ENCODE measurements at regions not wholly inside any gene's neighbourhood (a gene's known extent, or its start where the extent isn't known, plus 50 kb on each side); places are given as distances from the start of the nearest gene placed in this dataset.
"Not testable (repeated sequence)": the region's sequence is repeated elsewhere in the genome, so short reads cannot be mapped to it uniquely, and the experiment has no call there.

GRCh38 chr9:720239-720881, 121.1 kb upstream of the DMRT1 start:
- DNase-seq: no peak

GRCh38 chr9:722388-722980, 119.0 kb upstream of the DMRT1 start:
- no peak for DNase-seq

- DNase-seq: not testable (repeated sequence)
Measured at GRCh38 chr9:724461-724860, 117.0 kb upstream of the DMRT1 start.

- DNase-seq: no peak
Measured at GRCh38 chr9:726005-726404, 115.5 kb upstream of the DMRT1 start.

- DNase-seq: no peak
Measured at GRCh38 chr9:727767-728166, 113.7 kb upstream of the DMRT1 start.

- no peak for DNase-seq
Measured at GRCh38 chr9:728535-728934, 113.0 kb upstream of the DMRT1 start.

GRCh38 chr9:731474-731873, 110.0 kb upstream of the DMRT1 start:
- no peak for DNase-seq

GRCh38 chr9:734831-735511, 106.5 kb upstream of the DMRT1 start:
- no peak for DNase-seq

- DNase-seq: no peak
Measured at GRCh38 chr9:737400-738120, 103.9 kb upstream of the DMRT1 start.

GRCh38 chr9:738209-738915, 103.1 kb upstream of the DMRT1 start:
- no peak for DNase-seq

GRCh38 chr9:739362-739761, 102.1 kb upstream of the DMRT1 start:
- no peak for DNase-seq

GRCh38 chr9:740221-740620, 101.3 kb upstream of the DMRT1 start:
- no peak for DNase-seq

- no peak for DNase-seq
Measured at GRCh38 chr9:742104-742503, 99.4 kb upstream of the DMRT1 start.

GRCh38 chr9:742914-743589, 98.4 kb upstream of the DMRT1 start:
- DNase-seq: no peak

- no peak for DNase-seq
Measured at GRCh38 chr9:744046-744712, 97.3 kb upstream of the DMRT1 start.

GRCh38 chr9:744790-745484, 96.6 kb upstream of the DMRT1 start:
- no peak for DNase-seq

GRCh38 chr9:745761-746380, 95.6 kb upstream of the DMRT1 start:
- no peak for DNase-seq

GRCh38 chr9:746661-747434, 94.6 kb upstream of the DMRT1 start:
- DNase-seq: no peak

GRCh38 chr9:747567-747966, 93.9 kb upstream of the DMRT1 start:
- no peak for DNase-seq
